DMS 273 treated with DMSO at 0.1 percent for 48 hours (cell line): ENCODE measurements at regions not wholly inside any gene's neighbourhood (a gene's known extent, or its start where the extent isn't known, plus 50 kb on each side); places are given as distances from the start of the nearest gene placed in this dataset.

Experiments
- DNase-seq: peaks from one replicate; lab custom pipeline; 2025; lab: John Stamatoyannopoulos, UW

- DNase-seq: no peak
Measured at GRCh38 chr22:27443306-27443705, 358.2 kb downstream of the MN1 start.

- no peak for DNase-seq
Measured at GRCh38 chr22:27445881-27446280, 355.7 kb downstream of the MN1 start.

GRCh38 chr22:27447289-27447688 is 354.3 kb downstream of the MN1 start:
- no peak for DNase-seq

- DNase-seq: no peak
Measured at GRCh38 chr22:27450448-27450847, 351.1 kb downstream of the MN1 start.

- DNase-seq: no peak
Measured at GRCh38 chr22:27452245-27452644, 349.3 kb downstream of the MN1 start.

- no peak for DNase-seq
Measured at GRCh38 chr22:27452922-27453321, 348.6 kb downstream of the MN1 start.

- DNase-seq: no peak
Measured at GRCh38 chr22:27453725-27454124, 347.8 kb downstream of the MN1 start.

- no peak for DNase-seq
Measured at GRCh38 chr22:27454807-27455450, 346.6 kb downstream of the MN1 start.

GRCh38 chr22:27455526-27455925 is 346.0 kb downstream of the MN1 start:
- no peak for DNase-seq

GRCh38 chr22:27456696-27457503 is 344.7 kb downstream of the MN1 start:
- DNase-seq: no peak

GRCh38 chr22:27459999-27460398 is 341.6 kb downstream of the MN1 start:
- no peak for DNase-seq

- no peak for DNase-seq
Measured at GRCh38 chr22:27460591-27461347, 340.8 kb downstream of the MN1 start.

- DNase-seq: no peak
Measured at GRCh38 chr22:27461470-27461869, 340.1 kb downstream of the MN1 start.

GRCh38 chr22:27462190-27462589 is 339.4 kb downstream of the MN1 start:
- DNase-seq: no peak

- no peak for DNase-seq
Measured at GRCh38 chr22:27463121-27463660, 338.4 kb downstream of the MN1 start.

GRCh38 chr22:27466229-27466628 is 335.3 kb downstream of the MN1 start:
- DNase-seq: no peak

- no peak for DNase-seq
Measured at GRCh38 chr22:27466778-27467438, 334.6 kb downstream of the MN1 start.

GRCh38 chr22:27467711-27468110 is 333.8 kb downstream of the MN1 start:
- no peak for DNase-seq

GRCh38 chr22:27468712-27469111 is 332.8 kb downstream of the MN1 start:
- DNase-seq: no peak

- no peak for DNase-seq
Measured at GRCh38 chr22:27470169-27470772, 331.3 kb downstream of the MN1 start.

GRCh38 chr22:27472975-27473374 is 328.6 kb downstream of the MN1 start:
- no peak for DNase-seq

GRCh38 chr22:27473533-27473932 is 328.0 kb downstream of the MN1 start:
- DNase-seq: no peak
